ENCODE measurements at regions not wholly inside any gene's neighbourhood (a gene's known extent, or its start where the extent isn't known, plus 50 kb on each side); places are given as distances from the start of the nearest gene placed in this dataset.

- TF ChIP-seq HSF1 (IDR thresholded peaks at IDR 0.05; ENCODE audit: low read depth, low read length), result no peak
- TF ChIP-seq POLR2A (IDR thresholded peaks at IDR 0.05; ENCODE audit: low read depth, low read length), result no peak
- no peak for TF ChIP-seq IKZF1 (conservative IDR thresholded peaks at IDR 0.05)
- no peak for TF ChIP-seq CEBPB (IDR thresholded peaks at IDR 0.05; ENCODE audit: borderline replicate concordance in 1 of 2, low read depth in 2 of 2, low read length in 2 of 2)
- no peak for TF ChIP-seq ZNF24 (IDR thresholded peaks at IDR 0.05)
- TF ChIP-seq TCF7 (IDR thresholded peaks at IDR 0.05; ENCODE audit: borderline replicate concordance), result no peak
- no peak for TF ChIP-seq SREBF1 (IDR thresholded peaks at IDR 0.05; ENCODE audit: low read length)
- TF ChIP-seq USF1 (IDR thresholded peaks at IDR 0.05; ENCODE audit: borderline replicate concordance, extremely low read length, insufficient read depth, low read depth, low read length), result no peak
- no peak for TF ChIP-seq MAX (IDR thresholded peaks at IDR 0.05; ENCODE audit: low read depth, low read length)
- TF ChIP-seq PML (IDR thresholded peaks at IDR 0.05; ENCODE audit: low read length), result no peak
These were observed 159.1 kb downstream of the TFAP2B start (continued) for GRCh38 chr6:50977796-50978195.

- no peak overlapping the region for H3K4me2 ChIP-seq (ENCODE audit: control insufficient read depth, insufficient read depth)
- no peak overlapping the region for H3K27ac ChIP-seq (ENCODE audit: control insufficient read depth, insufficient read depth)
- BruUV-seq (replicated peaks), result no TSS peak
- in situ Hi-C loops (cut with MboI) (no loop called here), intact Hi-C loops (cut with micrococcal nuclease; ENCODE audit: unreplicated experiment) (no loop called here)
- ChIA-PET POLR2A (no interaction called here), RAD21 (ENCODE audit: unreplicated experiment) (no interaction called here), CTCF (no interaction called here), SMC1A (ENCODE audit: uncharacterized antibody, unreplicated experiment) (interaction anchor here (0.7 to 1.2 kb wide), 2 partner anchors 13 to 82 kb away, joined by 3 to 4 read pairs; no protein-coding TSS in a partner anchor)
- DNase-seq (ENCODE audit: low read depth, low spot score) (no peak), FAIRE-seq (no peak), ATAC-seq (peak; percentile 28; the same call in 2 of the 3 replicates)
- TF ChIP-seq SREBF1 (IDR thresholded peaks at IDR 0.05; ENCODE audit: low read length), result no peak
- TF ChIP-seq ZNF622 (IDR thresholded peaks at IDR 0.05), result no peak
- no peaks in the 10 kb centered on the region for H3K4me1 ChIP-seq (ENCODE audit: control insufficient read depth, insufficient read depth, low read length)
- no peaks in the 10 kb centered on the region for H3K79me2 ChIP-seq (ENCODE audit: control insufficient read depth, insufficient read depth, low read length)
- H4K20me1 ChIP-seq (ENCODE audit: control insufficient read depth, insufficient read depth), result no peaks in the 10 kb centered on the region
- no peak overlapping the region for H3K4me3 ChIP-seq
- no peaks in the 10 kb centered on the region for H3K36me3 ChIP-seq (ENCODE audit: control insufficient read depth in 2 of 2, insufficient read depth in 2 of 2, low read length in 1 of 2)
- no peaks in the 10 kb centered on the region for H3K27me3 ChIP-seq (replicated peaks in 1 of 2; ENCODE audit: control insufficient read depth in 2 of 2, insufficient read depth in 2 of 2, low read length in 1 of 2)
- WGBS (ENCODE audit: insufficient coverage, insufficient replicate concordance, low lambda C conversion rate, missing lambda C conversion rate), result 15% methylated on average over 4 of the region's 4 CpGs
- no peaks in the 10 kb centered on the region for H3K9me3 ChIP-seq (replicated peaks; ENCODE audit: control insufficient read depth, insufficient read depth, low read length)
- no peak overlapping the region for H2AFZ ChIP-seq (ENCODE audit: control insufficient read depth, low read depth, low read length)
- no peak overlapping the region for H3K9ac ChIP-seq (ENCODE audit: control insufficient read depth, insufficient read depth, low read length)
These were observed 159.9 kb downstream of the TFAP2B start for GRCh38 chr6:50978380-50979170.

Measured in GM12878 (cell line).